Liver (tissue), 7 donors: ENCODE measurements at regions not wholly inside any gene's neighbourhood (a gene's known extent, or its start where the extent isn't known, plus 50 kb on each side); places are given as distances from the start of the nearest gene placed in this dataset.

ENCODE experiments used
- DNase-seq: peaks from one replicate; pipeline ENCODE4 v3.0.0-alpha.2; 2017; ENCODE audit warnings: low spot score
- H3K27ac ChIP-seq, 2 donors: one replicate each; pipeline ENCODE4 v1.7.0; 2013; ENCODE audit warnings: inconsistent platforms in 2 of 2, low read length in 2 of 2, control low read depth in 1 of 2, low read depth in 1 of 2, mild to moderate bottlenecking in 1 of 2
- H3K27me3 ChIP-seq, 4 donors: one replicate each; pipeline versions ENCODE4 v1.6.1 to v1.7.0; 2013; ENCODE audit warnings: low read length in 3 of 4, inconsistent platforms in 1 of 4, mild to moderate bottlenecking in 1 of 4, moderate library complexity in 1 of 4; ENCODE audit not compliant: control insufficient read depth in 4 of 4, insufficient read depth in 4 of 4
- H3K36me3 ChIP-seq, 4 donors: one replicate each; pipeline versions ENCODE4 v1.6.1 to v1.7.0; 2013; ENCODE audit warnings: low read length in 3 of 4, mild to moderate bottlenecking in 3 of 4, low read depth in 1 of 4, moderate library complexity in 1 of 4; ENCODE audit not compliant: control insufficient read depth in 4 of 4, insufficient read depth in 3 of 4
- H3K4me1 ChIP-seq, 4 donors: one replicate each; pipeline versions ENCODE4 v1.6.1 to v1.7.0; 2013; ENCODE audit warnings: low read length in 3 of 4, mild to moderate bottlenecking in 3 of 4, moderate library complexity in 1 of 4; ENCODE audit not compliant: control insufficient read depth in 4 of 4, insufficient read depth in 4 of 4
- H3K4me3 ChIP-seq, 3 donors: one replicate each; pipeline versions ENCODE4 v1.6.1 to v1.7.0; 2013; ENCODE audit warnings: low read length in 3 of 3, control low read depth in 1 of 3, low read depth in 1 of 3, mild to moderate bottlenecking in 1 of 3
- H3K9ac ChIP-seq, 2 donors: one replicate each; pipeline ENCODE4 v1.7.0; 2013; ENCODE audit warnings: low read length in 2 of 2, mild to moderate bottlenecking in 2 of 2, moderate library complexity in 2 of 2, control low read depth in 1 of 2, low read depth in 1 of 2
- H3K9me3 ChIP-seq, 4 donors: one replicate each; pipeline versions ENCODE4 v1.6.1 to v1.7.0; 2013; ENCODE audit warnings: low read length in 3 of 4; ENCODE audit not compliant: control insufficient read depth in 4 of 4
- EGR1 ChIP-seq, 2 donors: IDR thresholded peaks; 2 replicates each; pipeline ENCODE4 v1.6.1; 2016 to 2018; ENCODE audit warnings: antibody characterized with exemption in 2 of 2, low read depth in 2 of 2
- FOXA1 ChIP-seq: IDR thresholded peaks from 2 replicates; pipeline ENCODE4 v1.6.1; 2016; ENCODE audit warnings: antibody characterized with exemption
- FOXA2 ChIP-seq: IDR thresholded peaks from 2 replicates; pipeline ENCODE4 v1.6.1; 2016; ENCODE audit warnings: antibody characterized with exemption
- GABPA ChIP-seq, 2 donors: IDR thresholded peaks in 1 of 2; conservative IDR thresholded peaks in 1 of 2; 2 replicates each; pipeline ENCODE4 v1.6.1; 2016; ENCODE audit warnings: antibody characterized with exemption in 2 of 2, mild to moderate bottlenecking in 1 of 2, moderate library complexity in 1 of 2
- HNF4A ChIP-seq, 2 donors: conservative IDR thresholded peaks; 2 replicates each; pipeline ENCODE4 v1.6.1; 2016; ENCODE audit warnings: antibody characterized with exemption in 2 of 2, mild to moderate bottlenecking in 2 of 2
- HNF4G ChIP-seq: IDR thresholded peaks from 2 replicates; pipeline ENCODE4 v1.6.1; 2016; ENCODE audit warnings: antibody characterized with exemption
- JUND ChIP-seq, 2 donors: IDR thresholded peaks; 2 replicates each; pipeline ENCODE4 v1.6.1; 2016; ENCODE audit warnings: antibody characterized with exemption in 2 of 2
- MAX ChIP-seq: IDR thresholded peaks from 2 replicates; pipeline ENCODE4 v1.6.1; 2016; ENCODE audit warnings: antibody characterized with exemption
- NR2F2 ChIP-seq: IDR thresholded peaks from 2 replicates; pipeline ENCODE4 v1.6.1; 2016; ENCODE audit warnings: antibody characterized with exemption
- RAD21 ChIP-seq, 2 donors: IDR thresholded peaks; 2 replicates each; pipeline ENCODE4 v1.6.1; 2016; ENCODE audit warnings: antibody characterized with exemption in 2 of 2, mild to moderate bottlenecking in 2 of 2
- RXRA ChIP-seq, 2 donors: IDR thresholded peaks; 2 replicates each; pipeline ENCODE4 v1.6.1; 2017 to 2018; ENCODE audit warnings: antibody characterized with exemption in 2 of 2, mild to moderate bottlenecking in 1 of 2
- SP1 ChIP-seq: IDR thresholded peaks from 2 replicates; pipeline ENCODE4 v1.6.1; 2018; ENCODE audit warnings: antibody characterized with exemption, mild to moderate bottlenecking
- TAF1 ChIP-seq: conservative IDR thresholded peaks from 2 replicates; pipeline ENCODE4 v1.6.1; 2016; ENCODE audit warnings: antibody characterized with exemption, mild to moderate bottlenecking
- YY1 ChIP-seq: IDR thresholded peaks from 2 replicates; pipeline ENCODE4 v1.6.1; 2016; ENCODE audit warnings: antibody characterized with exemption, mild to moderate bottlenecking
- WGBS: extraction: QIAGEN DNeasy Blood & Tissue Kit; methylation state at CpG from one replicate; pipeline ENCODE4 v1.1.7; 2013; 5-methylcytosine and 5-hydroxymethylcytosine counted together
- TF ChIP-seq, protein P1 (sequence below): IDR thresholded peaks from 2 replicates; pipeline ENCODE4 v1.6.1; 2016; ENCODE audit warnings: antibody characterized with exemption
- TF ChIP-seq, protein P2 (sequence below): IDR thresholded peaks from 2 replicates; pipeline ENCODE4 v1.6.1; 2016; ENCODE audit warnings: antibody characterized with exemption
- TF ChIP-seq, protein P3 (sequence below): IDR thresholded peaks from 2 replicates; pipeline ENCODE4 v1.6.1; 2016; ENCODE audit warnings: antibody characterized with exemption, mild to moderate bottlenecking
- donor health status: healthy.
- donor health status: healthy.
- donor health status: healthy.
- donor health status: healthy.

- no peaks in the 10 kb centered on the region for H3K9me3 ChIP-seq
- H3K27ac ChIP-seq = no peak overlapping the region
- no peak for DNase-seq
- TF ChIP-seq HNF4A (conservative IDR thresholded peaks at IDR 0.05) (no peak), HNF4G (no peak), FOXA1 (no peak), EGR1 (IDR thresholded peaks at IDR 0.05; ENCODE audit: low read depth in 2 of 2) (no peak), GABPA (IDR thresholded peaks at IDR 0.05 in 1 of 2, conservative IDR thresholded peaks at IDR 0.05 in 1 of 2) (no peak), NR2F2 (no peak), YY1 (no peak), FOXA2 (no peak), RAD21 (IDR thresholded peaks at IDR 0.05) (no peak), SP1 (no peak)
- TF ChIP-seq, protein P1, sequence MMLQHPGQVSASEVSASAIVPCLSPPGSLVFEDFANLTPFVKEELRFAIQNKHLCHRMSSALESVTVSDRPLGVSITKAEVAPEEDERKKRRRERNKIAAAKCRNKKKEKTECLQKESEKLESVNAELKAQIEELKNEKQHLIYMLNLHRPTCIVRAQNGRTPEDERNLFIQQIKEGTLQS = no peak
- TF ChIP-seq, protein P2, sequence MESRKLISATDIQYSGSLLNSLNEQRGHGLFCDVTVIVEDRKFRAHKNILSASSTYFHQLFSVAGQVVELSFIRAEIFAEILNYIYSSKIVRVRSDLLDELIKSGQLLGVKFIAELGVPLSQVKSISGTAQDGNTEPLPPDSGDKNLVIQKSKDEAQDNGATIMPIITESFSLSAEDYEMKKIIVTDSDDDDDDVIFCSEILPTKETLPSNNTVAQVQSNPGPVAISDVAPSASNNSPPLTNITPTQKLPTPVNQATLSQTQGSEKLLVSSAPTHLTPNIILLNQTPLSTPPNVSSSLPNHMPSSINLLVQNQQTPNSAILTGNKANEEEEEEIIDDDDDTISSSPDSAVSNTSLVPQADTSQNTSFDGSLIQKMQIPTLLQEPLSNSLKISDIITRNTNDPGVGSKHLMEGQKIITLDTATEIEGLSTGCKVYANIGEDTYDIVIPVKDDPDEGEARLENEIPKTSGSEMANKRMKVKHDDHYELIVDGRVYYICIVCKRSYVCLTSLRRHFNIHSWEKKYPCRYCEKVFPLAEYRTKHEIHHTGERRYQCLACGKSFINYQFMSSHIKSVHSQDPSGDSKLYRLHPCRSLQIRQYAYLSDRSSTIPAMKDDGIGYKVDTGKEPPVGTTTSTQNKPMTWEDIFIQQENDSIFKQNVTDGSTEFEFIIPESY = no peak
- no peaks in the 10 kb centered on the region for H3K36me3 ChIP-seq
- H3K4me3 ChIP-seq = no peak overlapping the region
- 93% methylated on average over 8 of the region's 8 CpGs for WGBS
- H3K9ac ChIP-seq = no peak overlapping the region
- H3K4me1 ChIP-seq = no peaks in the 10 kb centered on the region
- H3K27me3 ChIP-seq = no peaks in the 10 kb centered on the region
Measured at GRCh38 chr11:69956669-69957190, 121.4 kb upstream of the ANO1 start.

DNA sequence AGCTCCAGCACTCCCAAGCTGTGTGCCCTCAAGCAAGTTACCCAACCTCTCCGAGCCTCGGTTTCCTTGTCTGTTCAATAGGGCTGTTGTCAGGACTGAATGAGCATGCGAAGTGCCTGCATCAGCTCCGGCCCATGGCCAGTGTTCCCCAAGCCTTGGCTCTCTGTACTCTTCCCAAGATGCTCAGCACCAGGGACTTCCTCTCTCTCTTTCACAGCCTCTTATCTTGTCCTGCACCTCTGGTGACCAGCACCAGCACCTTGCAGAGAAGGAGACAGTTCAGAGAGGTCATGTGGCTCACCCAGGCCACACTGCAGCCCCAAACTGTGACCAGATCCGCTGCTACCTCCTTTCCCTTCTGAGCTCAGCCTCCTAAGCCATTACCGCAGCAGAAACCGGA, 120.3 kb upstream of the ANO1 start:
- Histone ChIP-seq H3K36me3 (no peaks in the 10 kb centered on the region), H3K4me1 (no peaks in the 10 kb centered on the region), H3K27me3 (no peaks in the 10 kb centered on the region), H3K9ac (no peak overlapping the region), H3K9me3 (no peaks in the 10 kb centered on the region), H3K4me3 (no peak overlapping the region), H3K27ac (no peak overlapping the region)
- no peak for DNase-seq
- 93% methylated on average over 7 of the region's 7 CpGs for WGBS
- TF ChIP-seq YY1 = no peak
- no peak for TF ChIP-seq JUND (IDR thresholded peaks at IDR 0.05)

DNA sequence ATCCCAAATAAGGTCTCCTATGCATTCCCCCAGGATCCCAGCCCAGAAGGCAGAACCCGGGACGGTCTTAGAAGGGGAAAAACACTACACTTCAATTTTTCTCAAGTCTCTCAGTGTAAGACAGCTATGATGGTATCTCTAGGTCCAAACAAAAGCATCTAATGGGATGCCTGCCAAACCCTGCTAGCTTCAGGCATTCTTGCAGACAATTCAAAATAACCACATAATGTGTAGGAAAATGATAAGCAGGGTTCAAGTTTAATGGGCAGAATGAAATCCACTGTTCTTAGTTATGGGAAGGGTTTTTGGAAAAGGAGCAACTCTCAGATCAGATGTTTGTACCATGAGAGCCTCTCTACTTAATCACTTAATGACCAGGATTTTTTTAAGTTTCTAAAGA, 119.8 kb upstream of the ANO1 start:
- Histone ChIP-seq H3K9ac (no peak overlapping the region), H3K9me3 (no peaks in the 10 kb centered on the region), H3K27ac (no peak overlapping the region), H3K36me3 (no peaks in the 10 kb centered on the region), H3K4me3 (no peak overlapping the region), H3K4me1 (no peaks in the 10 kb centered on the region), H3K27me3 (no peaks in the 10 kb centered on the region)
- no peak for DNase-seq
- 90% methylated on average over 2 of the region's 2 CpGs for WGBS
- no peak for TF ChIP-seq RAD21 (IDR thresholded peaks at IDR 0.05)

GRCh38 chr11:69959461-69959860, 118.7 kb upstream of the ANO1 start:
- Histone ChIP-seq H3K27ac (no peak overlapping the region), H3K36me3 (no peaks in the 10 kb centered on the region), H3K9me3 (no peaks in the 10 kb centered on the region), H3K4me1 (no peaks in the 10 kb centered on the region), H3K4me3 (no peak overlapping the region), H3K9ac (no peak overlapping the region), H3K27me3 (no peaks in the 10 kb centered on the region)
- DNase-seq = no peak
- 94% methylated on average over 8 of the region's 8 CpGs for WGBS
- no peak for TF ChIP-seq MAX
- no peak for TF ChIP-seq RAD21 (IDR thresholded peaks at IDR 0.05)
- TF ChIP-seq NR2F2 = no peak
- TF ChIP-seq RXRA (IDR thresholded peaks at IDR 0.05) = no peak
- TF ChIP-seq, protein P3, sequence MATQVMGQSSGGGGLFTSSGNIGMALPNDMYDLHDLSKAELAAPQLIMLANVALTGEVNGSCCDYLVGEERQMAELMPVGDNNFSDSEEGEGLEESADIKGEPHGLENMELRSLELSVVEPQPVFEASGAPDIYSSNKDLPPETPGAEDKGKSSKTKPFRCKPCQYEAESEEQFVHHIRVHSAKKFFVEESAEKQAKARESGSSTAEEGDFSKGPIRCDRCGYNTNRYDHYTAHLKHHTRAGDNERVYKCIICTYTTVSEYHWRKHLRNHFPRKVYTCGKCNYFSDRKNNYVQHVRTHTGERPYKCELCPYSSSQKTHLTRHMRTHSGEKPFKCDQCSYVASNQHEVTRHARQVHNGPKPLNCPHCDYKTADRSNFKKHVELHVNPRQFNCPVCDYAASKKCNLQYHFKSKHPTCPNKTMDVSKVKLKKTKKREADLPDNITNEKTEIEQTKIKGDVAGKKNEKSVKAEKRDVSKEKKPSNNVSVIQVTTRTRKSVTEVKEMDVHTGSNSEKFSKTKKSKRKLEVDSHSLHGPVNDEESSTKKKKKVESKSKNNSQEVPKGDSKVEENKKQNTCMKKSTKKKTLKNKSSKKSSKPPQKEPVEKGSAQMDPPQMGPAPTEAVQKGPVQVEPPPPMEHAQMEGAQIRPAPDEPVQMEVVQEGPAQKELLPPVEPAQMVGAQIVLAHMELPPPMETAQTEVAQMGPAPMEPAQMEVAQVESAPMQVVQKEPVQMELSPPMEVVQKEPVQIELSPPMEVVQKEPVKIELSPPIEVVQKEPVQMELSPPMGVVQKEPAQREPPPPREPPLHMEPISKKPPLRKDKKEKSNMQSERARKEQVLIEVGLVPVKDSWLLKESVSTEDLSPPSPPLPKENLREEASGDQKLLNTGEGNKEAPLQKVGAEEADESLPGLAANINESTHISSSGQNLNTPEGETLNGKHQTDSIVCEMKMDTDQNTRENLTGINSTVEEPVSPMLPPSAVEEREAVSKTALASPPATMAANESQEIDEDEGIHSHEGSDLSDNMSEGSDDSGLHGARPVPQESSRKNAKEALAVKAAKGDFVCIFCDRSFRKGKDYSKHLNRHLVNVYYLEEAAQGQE = no peak
- TF ChIP-seq, protein P2 = no peak
- no peak for TF ChIP-seq EGR1 (IDR thresholded peaks at IDR 0.05; ENCODE audit: low read depth in 2 of 2)
- TF ChIP-seq GABPA (IDR thresholded peaks at IDR 0.05 in 1 of 2, conservative IDR thresholded peaks at IDR 0.05 in 1 of 2) = no peak
- no peak for TF ChIP-seq TAF1
- TF ChIP-seq FOXA2 = no peak
- no peak for TF ChIP-seq YY1
